Endothelial cell of umbilical vein (primary cell): ENCODE measurements at regions not wholly inside any gene's neighbourhood (a gene's known extent, or its start where the extent isn't known, plus 50 kb on each side); places are given as distances from the start of the nearest gene placed in this dataset.

Experiments used
- BruUV-seq: library from RNA; stranded (reverse); fragments of 400-500 nt; replicated peaks from 2 replicates; lab custom pipeline; 2021; lab: Mats Ljungman, UMichigan
- CTCF ChIA-PET: fragments of 300-600, 350-600 bp; sonication (Branson Sonifier 250); formaldehyde crosslinking; loops from one replicate; lab custom pipeline; 2021; ENCODE audit warnings: antibody characterized with exemption, inconsistent platforms; lab: Charles Lee
- POLR2A ChIA-PET: fragments of 300-600, 350-600 bp; sonication (Branson Sonifier 250); formaldehyde crosslinking; loops from one replicate; lab custom pipeline; 2021; ENCODE audit warnings: antibody characterized with exemption, inconsistent platforms; lab: Charles Lee
- DNase-seq: peaks from one replicate; pipeline ENCODE4 v3.0.0-alpha.2; 2011; ENCODE audit warnings: low read depth, low spot score
- FAIRE-seq: peaks from 2 replicates; lab custom pipeline; 2011; peaks lifted over from hg19 to GRCh38; lab: Jason Lieb, UNC
- H2AFZ ChIP-seq: 2 replicates; pipeline ENCODE4 v1.6.0; 2012; ENCODE audit warnings: low read depth, low read length, control low read depth, inconsistent platforms
- H3K27ac ChIP-seq: 2 replicates; pipeline ENCODE4 v1.5.1; 2011; ENCODE audit warnings: low read depth, mild to moderate bottlenecking, control low read depth, low read length, moderate library complexity; ENCODE audit not compliant: insufficient read depth
- H3K27me3 ChIP-seq, 2 experiments: 2 replicates each; pipeline versions ENCODE4 v1.6.0 to v1.6.1; 2011; ENCODE audit warnings: low read length in 2 of 2, mixed read lengths in 1 of 2; ENCODE audit not compliant: control insufficient read depth in 2 of 2, insufficient read depth in 2 of 2
- H3K36me3 ChIP-seq, 2 experiments: 2 replicates in 1 of 2; 3 replicates in 1 of 2; pipeline ENCODE4 v1.5.1; 2011; ENCODE audit warnings: low read length in 2 of 2, mild to moderate bottlenecking in 1 of 2, moderate library complexity in 1 of 2; ENCODE audit not compliant: control insufficient read depth in 2 of 2, insufficient read depth in 2 of 2; ENCODE audit errors: extremely low read depth in 1 of 2
- H3K4me1 ChIP-seq: 3 replicates; pipeline ENCODE4 v1.5.1; 2011; ENCODE audit warnings: mild to moderate bottlenecking, low read length; ENCODE audit not compliant: control insufficient read depth, insufficient read depth; ENCODE audit errors: extremely low read depth
- H3K4me2 ChIP-seq: 2 replicates; pipeline ENCODE4 v1.6.1; 2011; ENCODE audit warnings: low read length, control low read depth, mixed read lengths; ENCODE audit not compliant: insufficient read depth
- H3K4me3 ChIP-seq, 3 experiments: fragments of 200-600 bp in 1 of 3; sonication (generic), shearing (Covaris generic) in 1 of 3; replicated peaks in 1 of 3; 2 replicates each; pipeline ENCODE4 v1.5.1; 2011 to 2016; ENCODE audit warnings: control low read depth in 3 of 3, low read length in 3 of 3, mild to moderate bottlenecking in 2 of 3, inconsistent platforms in 1 of 3, low read depth in 1 of 3, moderate library complexity in 1 of 3; ENCODE audit not compliant: insufficient read depth in 1 of 3
- H3K79me2 ChIP-seq: 2 replicates; pipeline ENCODE4 v1.6.0; 2012; ENCODE audit warnings: low read length, inconsistent platforms; ENCODE audit not compliant: control insufficient read depth, insufficient read depth
- H3K9ac ChIP-seq: replicated peaks from 2 replicates; pipeline ENCODE3; 2011; ENCODE audit warnings: low read length, control low read depth; ENCODE audit not compliant: insufficient read depth; ENCODE audit errors: extremely low read depth
- H3K9me1 ChIP-seq: replicated peaks from 3 replicates; pipeline ENCODE4 v1.6.0; 2011; ENCODE audit warnings: mild to moderate bottlenecking, low read length; ENCODE audit not compliant: control insufficient read depth, insufficient read depth; ENCODE audit errors: extremely low read depth
- H3K9me3 ChIP-seq: replicated peaks from 2 replicates; pipeline ENCODE4 v1.5.1; 2012; ENCODE audit warnings: low read length, inconsistent platforms; ENCODE audit not compliant: control insufficient read depth, insufficient read depth
- H4K20me1 ChIP-seq: replicated peaks from 2 replicates; pipeline ENCODE3; 2011; ENCODE audit warnings: mild to moderate bottlenecking, low read length; ENCODE audit not compliant: control insufficient read depth, insufficient read depth; ENCODE audit errors: extremely low read depth
- EZH2 ChIP-seq: IDR thresholded peaks from 2 replicates; pipeline ENCODE4 v1.6.1; 2012; ENCODE audit warnings: borderline replicate concordance, low read depth, mild to moderate bottlenecking, moderate library complexity, low read length, inconsistent platforms; ENCODE audit not compliant: severe bottlenecking
- FOS ChIP-seq: IDR thresholded peaks from 2 replicates; pipeline ENCODE4 v1.6.1; 2011; ENCODE audit warnings: mild to moderate bottlenecking, low read length, moderate library complexity, borderline replicate concordance; ENCODE audit not compliant: insufficient read depth
- GATA2 ChIP-seq: IDR thresholded peaks from 2 replicates; pipeline ENCODE4 v1.7.0; 2011; ENCODE audit warnings: low read depth, mild to moderate bottlenecking, moderate library complexity, mixed read lengths, low read length; ENCODE audit not compliant: insufficient read length, insufficient read depth
- JUN ChIP-seq: IDR thresholded peaks from 2 replicates; pipeline ENCODE4 v1.6.1; 2011; ENCODE audit warnings: borderline replicate concordance, low read depth; ENCODE audit not compliant: insufficient read length, insufficient read depth
- MYC ChIP-seq: IDR thresholded peaks from one replicate; pipeline ENCODE4 v1.6.1; 2011; ENCODE audit warnings: mild to moderate bottlenecking, low read depth, low read length
- POLR2A ChIP-seq: IDR thresholded peaks from 2 replicates; pipeline ENCODE4 v1.6.1; 2012; ENCODE audit warnings: low read depth, mild to moderate bottlenecking, control low read depth, low read length
- POLR2AphosphoS5 ChIP-seq: IDR thresholded peaks from 2 replicates; pipeline ENCODE4 v1.6.1; 2012; ENCODE audit warnings: low read depth, mild to moderate bottlenecking, control low read depth, low read length, moderate library complexity; ENCODE audit not compliant: insufficient read depth
- dilution Hi-C: fragments of 300-500 bp; cut with MboI; formaldehyde crosslinking; loops from one replicate; pipeline ENCODE4 v1.15.0; 2019; ENCODE audit warnings: low sequenced_read_pairs; ENCODE audit not compliant: extremely low pct_ligation_motif_present
- intact Hi-C: fragments of 100-400 bp; cut with micrococcal nuclease; formaldehyde crosslinking; loops from one replicate; pipeline ENCODE4 v1.10.0; 2022
- TF ChIP-seq, protein P1 (sequence below), 2 donors: IDR thresholded peaks; 1 replicate in 1 of 2; 2 replicates in 1 of 2; pipeline ENCODE4 v1.5.1; 2011; ENCODE audit warnings: low read length in 2 of 2, mild to moderate bottlenecking in 2 of 2, moderate library complexity in 2 of 2, control low read depth in 1 of 2, inconsistent platforms in 1 of 2, low read depth in 1 of 2; ENCODE audit not compliant: insufficient read depth in 1 of 2; ENCODE audit errors: extremely low read depth in 1 of 2
- TF ChIP-seq, protein P2 (sequence below): IDR thresholded peaks from 2 replicates; pipeline ENCODE4 v1.6.1; 2011; ENCODE audit not compliant: insufficient read depth, insufficient read length

DNA sequence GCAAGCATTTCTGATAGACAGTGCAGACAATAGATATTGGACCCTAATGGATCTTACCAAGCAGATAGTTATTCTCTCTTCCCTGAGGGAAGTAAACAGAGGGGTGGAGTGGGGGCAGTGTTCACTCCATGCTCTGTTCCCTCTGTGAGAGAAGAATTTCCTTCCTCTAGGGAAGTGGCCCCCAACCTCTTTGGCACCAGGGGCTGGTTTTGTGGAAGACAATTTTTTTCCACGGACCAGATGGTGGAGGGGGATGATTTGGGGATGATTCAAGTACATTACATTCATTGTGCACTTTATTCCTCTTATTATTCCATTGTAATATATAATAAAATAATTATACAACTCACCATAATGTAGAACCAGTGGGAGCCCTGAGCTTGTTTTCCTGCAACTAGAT lies 459.9 kb downstream of the ADGRL2 start:
- H3K36me3 ChIP-seq, result no peaks in the 10 kb centered on the region
- no peaks in the 10 kb centered on the region for H4K20me1 ChIP-seq
- no peak overlapping the region for H2AFZ ChIP-seq
- TF ChIP-seq FOS, result no peak
- no peak for TF ChIP-seq POLR2A
- no peak for TF ChIP-seq EZH2
- no peak for TF ChIP-seq MYC
- TF ChIP-seq JUN, result no peak
- DNase-seq (peak; percentile 26), FAIRE-seq (no peak)
- no TSS peak for BruUV-seq
- intact Hi-C loops, result no loop called here
- POLR2A ChIA-PET, result no interaction called here
- no peaks in the 10 kb centered on the region for H3K27me3 ChIP-seq
- dilution Hi-C loops, result no loop called here
- H3K9me3 ChIP-seq, result no peaks in the 10 kb centered on the region
- H3K9ac ChIP-seq, result no peak overlapping the region
- H3K79me2 ChIP-seq, result no peaks in the 10 kb centered on the region
- CTCF ChIA-PET, result no interaction called here
- no peak overlapping the region for H3K27ac ChIP-seq
- H3K9me1 ChIP-seq, result no peaks in the 10 kb centered on the region
- H3K4me2 ChIP-seq, result no peak overlapping the region
- no peak overlapping the region for H3K4me3 ChIP-seq
- H3K4me1 ChIP-seq, result peaks cover 4% of the 10 kb centered on the region

DNA sequence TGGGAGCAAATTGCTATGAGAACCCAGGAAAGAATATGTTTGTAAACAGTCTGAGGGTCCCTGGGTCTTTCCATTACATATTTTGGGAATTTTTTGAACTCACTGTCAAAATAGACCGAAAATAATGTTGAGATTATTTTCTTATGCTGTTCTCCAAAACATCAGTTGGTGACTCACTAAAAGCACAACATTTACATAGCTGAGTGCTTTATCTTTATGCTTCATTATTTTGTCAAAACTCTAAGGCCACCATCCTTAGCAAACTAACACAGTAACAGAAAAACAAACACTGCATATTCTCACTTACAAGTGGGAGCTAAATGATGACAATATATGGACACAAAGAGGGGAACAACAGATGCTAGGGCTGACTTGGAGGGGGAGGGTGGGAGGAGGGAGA lies 459.3 kb downstream of the ADGRL2 start:
- Histone ChIP-seq H3K9me1 (no peaks in the 10 kb centered on the region), H3K27ac (no peak overlapping the region), H3K4me2 (no peak overlapping the region), H3K36me3 (no peaks in the 10 kb centered on the region), H3K4me3 (no peak overlapping the region), H3K27me3 (no peaks in the 10 kb centered on the region), H2AFZ (peak overlapping the region; percentile 44), H4K20me1 (no peaks in the 10 kb centered on the region), H3K79me2 (no peaks in the 10 kb centered on the region), H3K9me3 (no peaks in the 10 kb centered on the region), H3K4me1 (peaks cover 4% of the 10 kb centered on the region), H3K9ac (no peak overlapping the region)
- no peak for TF ChIP-seq JUN
- no peak for TF ChIP-seq FOS
- no peak for TF ChIP-seq EZH2
- TF ChIP-seq, protein P1, sequence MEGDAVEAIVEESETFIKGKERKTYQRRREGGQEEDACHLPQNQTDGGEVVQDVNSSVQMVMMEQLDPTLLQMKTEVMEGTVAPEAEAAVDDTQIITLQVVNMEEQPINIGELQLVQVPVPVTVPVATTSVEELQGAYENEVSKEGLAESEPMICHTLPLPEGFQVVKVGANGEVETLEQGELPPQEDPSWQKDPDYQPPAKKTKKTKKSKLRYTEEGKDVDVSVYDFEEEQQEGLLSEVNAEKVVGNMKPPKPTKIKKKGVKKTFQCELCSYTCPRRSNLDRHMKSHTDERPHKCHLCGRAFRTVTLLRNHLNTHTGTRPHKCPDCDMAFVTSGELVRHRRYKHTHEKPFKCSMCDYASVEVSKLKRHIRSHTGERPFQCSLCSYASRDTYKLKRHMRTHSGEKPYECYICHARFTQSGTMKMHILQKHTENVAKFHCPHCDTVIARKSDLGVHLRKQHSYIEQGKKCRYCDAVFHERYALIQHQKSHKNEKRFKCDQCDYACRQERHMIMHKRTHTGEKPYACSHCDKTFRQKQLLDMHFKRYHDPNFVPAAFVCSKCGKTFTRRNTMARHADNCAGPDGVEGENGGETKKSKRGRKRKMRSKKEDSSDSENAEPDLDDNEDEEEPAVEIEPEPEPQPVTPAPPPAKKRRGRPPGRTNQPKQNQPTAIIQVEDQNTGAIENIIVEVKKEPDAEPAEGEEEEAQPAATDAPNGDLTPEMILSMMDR (IDR thresholded peaks at IDR 0.05; ENCODE audit: extremely low read depth in 1 of 2, insufficient read depth in 1 of 2, low read depth in 1 of 2, low read length in 2 of 2), result no peak
- no peak for TF ChIP-seq GATA2
- no peak for TF ChIP-seq MYC
- TF ChIP-seq, protein P2, sequence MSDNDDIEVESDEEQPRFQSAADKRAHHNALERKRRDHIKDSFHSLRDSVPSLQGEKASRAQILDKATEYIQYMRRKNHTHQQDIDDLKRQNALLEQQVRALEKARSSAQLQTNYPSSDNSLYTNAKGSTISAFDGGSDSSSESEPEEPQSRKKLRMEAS, result no peak
- TF ChIP-seq POLR2AphosphoS5, result no peak
- no peak for TF ChIP-seq POLR2A
- peak; percentile 65 for DNase-seq
- ChIA-PET POLR2A (no interaction called here), CTCF (no interaction called here)
- intact Hi-C loops, result no loop called here
- FAIRE-seq, result no peak
- dilution Hi-C loops, result no loop called here
- no TSS peak for BruUV-seq
